GM12874 (cell line): ENCODE measurements at regions not wholly inside any gene's neighbourhood (a gene's known extent, or its start where the extent isn't known, plus 50 kb on each side); places are given as distances from the start of the nearest gene placed in this dataset.

Experiments used
- CTCF ChIP-seq: IDR thresholded peaks from 2 replicates; pipeline ENCODE4 v1.5.1; 2011; ENCODE audit warnings: low read depth, mild to moderate bottlenecking, control low read depth, low read length, moderate library complexity; ENCODE audit not compliant: insufficient read depth

- no peak for TF ChIP-seq CTCF
Measured at GRCh38 chr2:172248785-172249187, 146.1 kb upstream of the DLX2 start.

GRCh38 chr2:172249334-172249733, 146.6 kb upstream of the DLX2 start:
- TF ChIP-seq CTCF: no peak

GRCh38 chr2:172249986-172250385, 147.3 kb upstream of the DLX2 start:
- TF ChIP-seq CTCF: no peak

- TF ChIP-seq CTCF: no peak
Measured at GRCh38 chr2:172251231-172251630, 148.5 kb upstream of the DLX2 start.

GRCh38 chr2:172252154-172252553, 149.5 kb upstream of the DLX2 start:
- no peak for TF ChIP-seq CTCF

GRCh38 chr2:172253190-172254052, 150.7 kb upstream of the DLX2 start:
- no peak for TF ChIP-seq CTCF

DNA sequence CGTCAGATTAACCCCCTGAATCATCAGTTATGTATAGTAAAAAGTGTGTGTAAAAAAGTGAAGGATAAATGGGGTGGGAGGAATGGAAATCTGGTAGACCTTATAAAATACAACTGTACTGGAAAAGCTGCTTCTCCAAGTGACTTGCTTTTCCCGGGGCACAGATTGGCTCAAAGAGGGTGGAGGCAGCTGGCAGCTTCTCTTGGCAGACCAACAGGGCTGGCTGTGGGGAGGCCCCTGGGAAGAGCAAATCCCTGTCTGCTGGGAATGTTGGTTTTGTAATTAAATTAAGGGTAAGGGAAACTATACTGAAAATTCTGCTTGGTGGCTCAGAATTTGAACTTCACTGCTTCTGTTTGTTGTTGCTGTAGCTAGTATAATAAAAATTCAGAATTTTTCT, 154.2 kb upstream of the DLX2 start:
- no peak for TF ChIP-seq CTCF
